ENCODE measurements at regions not wholly inside any gene's neighbourhood (a gene's known extent, or its start where the extent isn't known, plus 50 kb on each side); places are given as distances from the start of the nearest gene placed in this dataset.

GRCh38 chr2:152925547-152926448 is 207.4 kb downstream of the ARL6IP6 start (continued):
- no peak for TF ChIP-seq SIN3A (IDR thresholded peaks at IDR 0.05; ENCODE audit: borderline replicate concordance, low read depth, low read length)

- Histone ChIP-seq H3K4me3 (ENCODE audit: low read depth in 2 of 2, low read length in 1 of 2) (no peak overlapping the region), H3K9ac (no peak overlapping the region), H3K4me1 (ENCODE audit: control insufficient read depth in 1 of 2, insufficient read depth in 2 of 2, low read depth in 1 of 2, low read length in 1 of 2) (no peaks in the 10 kb centered on the region; a peak in 1 of 4 replicates), H3K27ac (ENCODE audit: low read depth in 2 of 2, low read length in 1 of 2) (no peak overlapping the region), H3K36me3 (replicated peaks in 1 of 2; ENCODE audit: control insufficient read depth in 1 of 2, insufficient read depth in 2 of 2, low read length in 1 of 2) (no peaks in the 10 kb centered on the region), H4K20me1 (ENCODE audit: insufficient read depth) (no peaks in the 10 kb centered on the region), H3K27me3 (ENCODE audit: insufficient read depth) (no peaks in the 10 kb centered on the region; the same call in 1 of the 2 replicates), H2AFZ (ENCODE audit: low read depth) (no peak overlapping the region), H3K4me2 (no peak overlapping the region), H3K79me2 (ENCODE audit: insufficient read depth) (no peaks in the 10 kb centered on the region), H3K9me2 (no peaks in the 10 kb centered on the region), H3K9me3 (no peaks in the 10 kb centered on the region), H3F3A (replicated peaks; ENCODE audit: insufficient read depth) (peaks cover 6% of the 10 kb centered on the region)
- CTCF ChIA-PET: no interaction called here
- DNase-seq: no peak
- WGBS (ENCODE audit: low lambda C conversion rate): 8% methylated on average over 3 of the region's 3 CpGs
- TF ChIP-seq REST (IDR thresholded peaks at IDR 0.05; ENCODE audit: low read depth, low read length): no peak
- no peak for TF ChIP-seq RAD21 (IDR thresholded peaks at IDR 0.05; ENCODE audit: low read length)
- TF ChIP-seq USF2 (IDR thresholded peaks at IDR 0.05; ENCODE audit: borderline replicate concordance, low read depth, low read length): no peak
- no peak for TF ChIP-seq NFIC (IDR thresholded peaks at IDR 0.05; ENCODE audit: borderline replicate concordance)
- no peak for TF ChIP-seq ELF1 (IDR thresholded peaks at IDR 0.05)
- no peak for TF ChIP-seq USF1 (IDR thresholded peaks at IDR 0.05; ENCODE audit: borderline replicate concordance, low read depth)
- TF ChIP-seq PBX3 (IDR thresholded peaks at IDR 0.05): no peak
- POLR2A ChIA-PET: no interaction called here
Observed at GRCh38 chr2:152924722-152925121, 206.3 kb downstream of the ARL6IP6 start.
